GM23248 (cell line): ENCODE measurements at regions not wholly inside any gene's neighbourhood (a gene's known extent, or its start where the extent isn't known, plus 50 kb on each side); places are given as distances from the start of the nearest gene placed in this dataset.

Experiments used
- DNase-seq: peaks from one replicate; pipeline ENCODE4 v3.0.0-alpha.2; 2015
- H2AFZ ChIP-seq: fragments of 200-600 bp; sonication (generic); 2 replicates; pipeline ENCODE4 v1.6.1; 2016; ENCODE audit warnings: antibody characterized with exemption
- H3F3A ChIP-seq: fragments of 200-600 bp; sonication (generic); 2 replicates; pipeline ENCODE4 v1.6.1; 2016; ENCODE audit warnings: mild to moderate bottlenecking, antibody characterized with exemption, mixed run types; ENCODE audit not compliant: insufficient read depth
- H3K27ac ChIP-seq: fragments of 200-600 bp; sonication (generic); 2 replicates; pipeline ENCODE4 v1.5.1; 2016; ENCODE audit warnings: mild to moderate bottlenecking
- H3K27me3 ChIP-seq: fragments of 200-600 bp; sonication (generic); replicated peaks from 2 replicates; pipeline ENCODE4 v1.6.1; 2016; ENCODE audit warnings: mild to moderate bottlenecking; ENCODE audit not compliant: insufficient read depth
- H3K36me3 ChIP-seq: fragments of 200-600 bp; sonication (generic); 2 replicates; pipeline ENCODE4 v1.6.1; 2016; ENCODE audit warnings: low read depth, mild to moderate bottlenecking
- H3K4me1 ChIP-seq: fragments of 200-600 bp; sonication (generic); 2 replicates; pipeline ENCODE4 v1.6.1; 2016; ENCODE audit warnings: mild to moderate bottlenecking; ENCODE audit not compliant: insufficient read depth
- H3K4me2 ChIP-seq: fragments of 200-600 bp; sonication (generic); one replicate; pipeline ENCODE4 v1.6.1; 2016; ENCODE audit warnings: mild to moderate bottlenecking; ENCODE audit not compliant: unreplicated experiment
- H3K4me3 ChIP-seq: fragments of 200-600 bp; sonication (generic); 2 replicates; pipeline ENCODE4 v1.5.1; 2016; ENCODE audit warnings: mild to moderate bottlenecking
- H3K79me2 ChIP-seq: fragments of 200-600 bp; sonication (generic); 2 replicates; pipeline ENCODE4 v1.6.1; 2016; ENCODE audit warnings: mild to moderate bottlenecking; ENCODE audit not compliant: insufficient read depth
- H3K9ac ChIP-seq: fragments of 200-600 bp; sonication (generic); 2 replicates; pipeline ENCODE4 v1.6.1; 2016; ENCODE audit warnings: mild to moderate bottlenecking
- H3K9me2 ChIP-seq: fragments of 200-600 bp; sonication (generic); 2 replicates; pipeline ENCODE4 v1.6.1; 2016; ENCODE audit warnings: mixed run types, mild to moderate bottlenecking, moderate library complexity; ENCODE audit not compliant: insufficient read depth
- H3K9me3 ChIP-seq: fragments of 200-600 bp; sonication (generic); one replicate; pipeline ENCODE4 v1.6.1; 2017; ENCODE audit warnings: low read depth
- H4K20me1 ChIP-seq: fragments of 200-600 bp; sonication (generic); 2 replicates; pipeline ENCODE4 v1.6.0; 2016; ENCODE audit not compliant: insufficient read depth
- EZH2 ChIP-seq: fragments of 200-600 bp; sonication (generic); IDR thresholded peaks from 2 replicates; pipeline ENCODE4 v1.6.1; 2018; ENCODE audit warnings: antibody characterized with exemption, mild to moderate bottlenecking; ENCODE audit not compliant: insufficient read depth, poor library complexity, severe bottlenecking
- EZH2phosphoT487 ChIP-seq: fragments of 200-600 bp; sonication (generic); IDR thresholded peaks from 2 replicates; pipeline ENCODE4 v1.6.1; 2018; ENCODE audit warnings: antibody characterized with exemption, moderate library complexity, mild to moderate bottlenecking, low read depth; ENCODE audit not compliant: insufficient read depth
- WGBS, 2 experiments: methylation state at CpG; one replicate each; pipeline ENCODE4 v1.1.6; 2015 to 2017; ENCODE audit warnings: low lambda C conversion rate in 2 of 2, low coverage in 1 of 2; ENCODE audit errors: missing lambda C conversion rate in 2 of 2; 5-methylcytosine and 5-hydroxymethylcytosine counted together
- in situ Hi-C: fragments of 300-500 bp; cut with MboI; formaldehyde crosslinking; loops from 2 replicates; pipeline ENCODE4 v1.15.0; 2020

- Histone ChIP-seq H3K27ac (no peak overlapping the region), H3K79me2 (no peaks in the 10 kb centered on the region), H2AFZ (no peak overlapping the region), H3K36me3 (no peaks in the 10 kb centered on the region), H3K9me2 (no peaks in the 10 kb centered on the region), H3K4me2 (no peak overlapping the region), H4K20me1 (no peaks in the 10 kb centered on the region), H3F3A (peaks cover 20% of the 10 kb centered on the region), H3K27me3 (no peaks in the 10 kb centered on the region), H3K4me3 (no peak overlapping the region), H3K9me3 (no peaks in the 10 kb centered on the region), H3K9ac (no peak overlapping the region), H3K4me1 (peaks cover 18% of the 10 kb centered on the region)
- in situ Hi-C loops: no loop called here
- WGBS, 2 experiments: 81 to 84% methylated on average over 2 of the region's 2 CpGs
- no peak for DNase-seq
- TF ChIP-seq EZH2: no peak
- no peak for TF ChIP-seq EZH2phosphoT487
These were observed 139.1 kb upstream of the SPRY4 start for GRCh38 chr5:142463904-142464303.

GRCh38 chr5:142461028-142461590, 136.3 kb upstream of the SPRY4 start:
- no peak for DNase-seq
- Histone ChIP-seq H3K4me2 (no peak overlapping the region), H4K20me1 (no peaks in the 10 kb centered on the region), H3K79me2 (no peaks in the 10 kb centered on the region), H3K27ac (no peak overlapping the region), H3K9me2 (no peaks in the 10 kb centered on the region), H3K9me3 (no peaks in the 10 kb centered on the region), H3K9ac (no peak overlapping the region), H3K4me3 (no peak overlapping the region), H3K36me3 (no peaks in the 10 kb centered on the region), H3K4me1 (peaks cover 6% of the 10 kb centered on the region), H3K27me3 (no peaks in the 10 kb centered on the region), H3F3A (peaks cover 10% of the 10 kb centered on the region; the same call in 1 of the 2 replicates), H2AFZ (no peak overlapping the region)
- WGBS, 2 experiments: 78 to 79% methylated on average over 5 of the region's 5 CpGs
- TF ChIP-seq EZH2: no peak
- TF ChIP-seq EZH2phosphoT487: no peak
- in situ Hi-C loops: no loop called here

DNA sequence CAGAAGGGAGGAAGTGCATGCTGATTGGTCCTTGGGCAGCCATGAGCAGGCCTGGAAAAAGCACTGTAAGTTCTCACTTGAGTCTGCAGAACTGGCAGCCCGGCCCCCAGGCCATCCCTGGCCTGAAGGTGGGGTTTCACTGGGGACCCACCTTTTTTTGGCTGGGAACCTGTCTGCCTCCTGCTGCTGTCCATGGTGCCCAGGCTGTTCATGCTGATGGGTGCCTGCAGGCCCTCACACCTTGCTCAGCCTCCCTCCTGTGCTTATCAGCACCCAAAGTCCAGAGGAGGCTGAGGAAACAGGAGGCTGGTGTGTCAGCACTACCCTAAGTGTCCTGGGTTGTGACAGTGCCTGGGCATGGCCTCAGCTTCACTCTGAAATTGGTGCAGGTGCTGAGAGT, 134.4 kb upstream of the SPRY4 start:
- Histone ChIP-seq H3F3A (peaks cover 4% of the 10 kb centered on the region; the same call in 1 of the 2 replicates), H3K79me2 (no peaks in the 10 kb centered on the region), H3K27me3 (no peaks in the 10 kb centered on the region), H3K9me2 (no peaks in the 10 kb centered on the region), H3K36me3 (no peaks in the 10 kb centered on the region), H3K4me2 (no peak overlapping the region), H2AFZ (no peak overlapping the region), H4K20me1 (no peaks in the 10 kb centered on the region), H3K9ac (no peak overlapping the region), H3K4me1 (no peaks in the 10 kb centered on the region), H3K9me3 (no peaks in the 10 kb centered on the region), H3K27ac (no peak overlapping the region), H3K4me3 (no peak overlapping the region)
- in situ Hi-C loops: no loop called here
- 55 to 82% methylated on average over 1 of the region's 1 CpG for WGBS, 2 experiments
- TF ChIP-seq EZH2phosphoT487 (no peak), EZH2 (no peak)
- no peak for DNase-seq

DNA sequence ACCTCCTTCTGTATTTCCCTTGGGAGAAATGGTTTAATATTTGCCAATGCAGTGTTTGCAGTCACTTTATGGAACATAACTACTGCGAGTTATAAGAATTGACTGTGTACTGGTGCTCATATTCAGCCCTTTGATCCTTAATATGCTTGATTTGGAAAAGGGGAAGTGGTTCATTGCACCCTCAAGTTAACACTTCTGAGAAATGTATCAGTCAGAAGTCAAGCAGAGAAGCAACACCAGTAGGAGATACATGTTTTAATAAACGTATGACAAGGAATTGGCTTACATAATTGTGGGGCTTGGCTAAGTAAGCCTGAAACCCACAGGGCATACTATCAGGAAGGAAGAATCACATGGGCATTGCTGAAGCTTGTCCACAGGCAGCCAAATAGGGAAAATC, 131.0 kb upstream of the SPRY4 start:
- in situ Hi-C loops: no loop called here
- no peaks in the 10 kb centered on the region for H3K27me3 ChIP-seq
- DNase-seq: no peak
- H3K79me2 ChIP-seq: no peaks in the 10 kb centered on the region
- H3F3A ChIP-seq: no peaks in the 10 kb centered on the region
- TF ChIP-seq EZH2phosphoT487: no peak
- TF ChIP-seq EZH2: no peak
- H3K9me3 ChIP-seq: no peaks in the 10 kb centered on the region
- no peak overlapping the region for H3K27ac ChIP-seq
- no peak overlapping the region for H2AFZ ChIP-seq
- H4K20me1 ChIP-seq: no peaks in the 10 kb centered on the region
- no peak overlapping the region for H3K4me3 ChIP-seq
- no peaks in the 10 kb centered on the region for H3K9me2 ChIP-seq
- no peaks in the 10 kb centered on the region for H3K4me1 ChIP-seq
- H3K36me3 ChIP-seq: no peaks in the 10 kb centered on the region
- WGBS, 2 experiments: 82 to 89% methylated on average over 2 of the region's 2 CpGs
- H3K9ac ChIP-seq: no peak overlapping the region
- no peak overlapping the region for H3K4me2 ChIP-seq

DNA sequence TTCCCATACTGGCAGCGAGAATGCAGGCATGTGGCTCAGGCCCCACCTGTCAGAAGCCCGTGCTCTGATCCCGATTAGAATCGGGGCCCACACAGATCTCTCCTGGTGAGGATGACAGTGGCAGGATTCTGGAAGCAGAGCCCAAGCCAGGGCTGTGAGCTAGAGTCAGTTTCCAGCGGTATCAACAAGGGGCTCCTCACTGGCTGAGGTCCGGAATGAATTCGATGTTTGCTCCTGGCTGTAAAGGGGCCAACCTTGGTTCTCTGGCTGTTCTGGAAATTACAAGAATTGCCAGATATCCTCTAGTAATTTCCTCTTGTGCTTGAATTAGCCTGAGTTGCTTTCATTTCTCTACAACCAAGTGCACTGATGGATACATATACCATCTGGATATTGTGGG, 129.1 kb upstream of the SPRY4 start:
- no peaks in the 10 kb centered on the region for H3K4me1 ChIP-seq
- H3K9me3 ChIP-seq: peaks cover 2% of the 10 kb centered on the region
- H3K27ac ChIP-seq: no peak overlapping the region
- no peaks in the 10 kb centered on the region for H4K20me1 ChIP-seq
- no peak for TF ChIP-seq EZH2phosphoT487
- TF ChIP-seq EZH2: no peak
- H3K4me2 ChIP-seq: no peak overlapping the region
- H3K4me3 ChIP-seq: no peak overlapping the region
- H3F3A ChIP-seq: no peaks in the 10 kb centered on the region
- H3K9me2 ChIP-seq: no peaks in the 10 kb centered on the region
- H2AFZ ChIP-seq: no peak overlapping the region
- in situ Hi-C loops: no loop called here
- no peaks in the 10 kb centered on the region for H3K27me3 ChIP-seq
- no peaks in the 10 kb centered on the region for H3K36me3 ChIP-seq
- H3K9ac ChIP-seq: no peak overlapping the region
- WGBS, 2 experiments: 57 to 58% methylated on average over 7 of the region's 7 CpGs
- no peaks in the 10 kb centered on the region for H3K79me2 ChIP-seq
- DNase-seq: no peak
